RCC 7860 (cell line): ENCODE measurements at regions not wholly inside any gene's neighbourhood (a gene's known extent, or its start where the extent isn't known, plus 50 kb on each side); places are given as distances from the start of the nearest gene placed in this dataset.

ENCODE experiments used
- DNase-seq: peaks from one replicate; pipeline ENCODE4 v3.0.0-alpha.2; 2015; ENCODE audit warnings: low spot score
- FAIRE-seq: peaks from 2 replicates; lab custom pipeline; 2012; peaks lifted over from hg19 to GRCh38; lab: Jason Lieb, UNC

- no peak for FAIRE-seq
- no peak for DNase-seq
Measured at GRCh38 chr5:89380635-89381034, 497.7 kb upstream of the MEF2C start.

DNA sequence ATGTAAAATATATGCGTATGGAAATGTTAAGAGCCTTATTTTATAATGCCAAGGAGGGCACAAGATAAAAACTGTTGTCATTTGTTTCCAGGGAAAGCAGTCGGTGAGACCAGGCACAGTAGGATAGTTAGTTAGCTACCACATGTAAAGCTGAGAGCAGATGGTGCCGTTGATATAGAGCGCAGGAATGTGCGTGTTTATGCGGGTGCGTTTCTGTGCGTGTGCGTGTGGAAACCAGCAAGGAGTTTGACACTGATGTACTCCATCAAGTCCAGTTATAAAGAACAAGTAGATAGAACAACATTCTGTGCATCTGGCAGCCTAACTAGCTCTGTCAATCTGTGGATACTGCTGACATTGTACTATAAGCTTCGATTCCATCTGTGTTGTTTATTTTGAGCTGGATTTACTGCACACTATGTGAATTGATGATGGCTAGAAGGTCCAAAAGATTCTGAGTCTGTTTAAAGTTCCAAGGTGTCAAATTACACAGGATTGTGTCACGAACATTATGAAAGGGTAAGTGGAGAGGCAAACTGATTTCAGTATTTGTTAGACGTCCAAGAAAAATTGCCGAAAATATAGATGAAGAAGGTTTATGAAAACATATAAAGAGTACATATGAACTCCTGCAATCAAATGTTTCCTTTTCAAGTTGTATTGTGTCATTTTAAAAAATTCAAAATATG lies 494.9 kb upstream of the MEF2C start:
- DNase-seq (no peak), FAIRE-seq (no peak)

- DNase-seq: no peak
- FAIRE-seq: no peak
Measured at GRCh38 chr5:89374818-89375521, 492.0 kb upstream of the MEF2C start.

GRCh38 chr5:89374144-89374784 lies 491.3 kb upstream of the MEF2C start:
- no peak for FAIRE-seq
- no peak for DNase-seq

DNA sequence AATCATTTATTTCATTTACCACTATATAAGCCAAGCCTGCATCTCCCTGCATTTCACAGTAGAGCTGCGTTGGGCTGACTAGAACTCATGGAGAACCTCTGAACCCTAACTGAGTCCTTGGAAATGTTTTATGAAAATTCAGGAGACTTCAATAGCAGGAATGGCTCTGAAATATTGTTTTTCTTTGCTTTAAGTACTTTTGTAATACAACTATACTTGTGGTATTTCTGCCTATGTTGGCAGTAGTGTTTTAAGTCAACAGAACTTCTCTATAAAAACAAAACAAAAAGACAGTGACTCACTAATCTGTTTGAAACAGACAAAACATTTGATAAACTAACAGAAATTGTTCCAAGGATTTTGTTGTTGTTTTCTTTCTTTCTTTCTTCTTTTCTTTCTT lies 489.2 kb upstream of the MEF2C start:
- DNase-seq (no peak), FAIRE-seq (no peak)

GRCh38 chr5:89371646-89372045 lies 488.7 kb upstream of the MEF2C start:
- DNase-seq (no peak), FAIRE-seq (no peak)

DNA sequence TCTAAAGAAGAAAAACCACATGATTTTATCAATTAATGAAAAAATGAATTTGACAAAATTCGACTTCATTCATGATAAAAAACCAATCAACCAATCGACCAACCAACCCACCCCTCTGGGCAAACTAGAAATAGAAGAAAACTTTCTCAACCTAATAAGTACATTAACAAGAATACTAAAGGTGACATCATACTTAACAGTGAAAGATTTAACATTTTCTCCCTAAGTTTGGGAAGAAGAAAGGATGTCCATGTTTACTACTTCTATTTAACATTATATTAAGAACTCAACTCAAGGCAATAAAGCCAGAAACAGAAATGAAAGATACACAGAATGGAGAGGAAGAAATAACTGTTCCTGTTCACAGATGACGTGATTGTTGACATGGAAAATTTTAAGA lies 476.1 kb upstream of the MEF2C start:
- FAIRE-seq (no peak), DNase-seq (no peak)

- FAIRE-seq (no peak), DNase-seq (no peak)
Measured at GRCh38 chr5:89353837-89354551, 471.0 kb upstream of the MEF2C start.

DNA sequence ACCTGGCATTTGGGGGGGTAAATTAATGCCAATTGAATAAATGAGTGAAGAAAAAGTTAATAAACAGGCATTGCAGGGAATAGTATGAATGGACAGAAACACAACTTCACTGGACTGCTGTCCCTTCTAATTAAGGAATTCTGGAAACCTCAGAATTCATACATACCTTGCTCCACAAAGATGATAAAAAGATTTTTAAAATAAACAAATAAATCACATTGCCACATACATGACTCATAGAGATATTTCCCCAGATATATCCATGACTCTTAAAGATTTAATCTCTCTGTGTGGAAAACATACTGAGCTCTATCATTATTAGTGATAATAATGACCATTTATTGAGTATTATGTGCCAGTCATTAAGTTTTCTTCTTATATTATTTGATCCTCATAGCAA lies 469.0 kb upstream of the MEF2C start:
- FAIRE-seq: no peak
- DNase-seq: no peak

DNA sequence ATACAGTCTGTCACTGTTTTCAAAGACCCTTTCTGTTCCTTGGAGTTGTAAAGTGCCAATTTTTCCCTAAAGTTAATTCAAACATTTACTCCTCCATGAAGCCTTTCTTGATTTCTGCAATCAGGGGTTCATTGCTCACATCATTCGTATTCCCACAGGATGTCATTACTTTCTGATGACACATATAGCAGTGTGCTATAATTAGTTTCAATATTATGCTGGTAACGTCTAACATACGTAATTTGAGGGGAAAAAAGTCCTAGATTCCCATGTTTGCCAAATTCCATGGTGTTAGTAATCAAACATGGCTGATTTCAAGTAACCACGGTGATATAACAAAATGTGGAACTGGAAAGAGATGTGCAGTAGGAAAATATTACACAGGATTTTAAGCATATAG lies 468.2 kb upstream of the MEF2C start:
- peak; percentile 33 for DNase-seq

GRCh38 chr5:89350684-89351083 lies 467.7 kb upstream of the MEF2C start:
- no peak for FAIRE-seq
- no peak for DNase-seq

More for the DNA sequence above, 468.2 kb upstream of the MEF2C start:
- FAIRE-seq: no peak

DNA sequence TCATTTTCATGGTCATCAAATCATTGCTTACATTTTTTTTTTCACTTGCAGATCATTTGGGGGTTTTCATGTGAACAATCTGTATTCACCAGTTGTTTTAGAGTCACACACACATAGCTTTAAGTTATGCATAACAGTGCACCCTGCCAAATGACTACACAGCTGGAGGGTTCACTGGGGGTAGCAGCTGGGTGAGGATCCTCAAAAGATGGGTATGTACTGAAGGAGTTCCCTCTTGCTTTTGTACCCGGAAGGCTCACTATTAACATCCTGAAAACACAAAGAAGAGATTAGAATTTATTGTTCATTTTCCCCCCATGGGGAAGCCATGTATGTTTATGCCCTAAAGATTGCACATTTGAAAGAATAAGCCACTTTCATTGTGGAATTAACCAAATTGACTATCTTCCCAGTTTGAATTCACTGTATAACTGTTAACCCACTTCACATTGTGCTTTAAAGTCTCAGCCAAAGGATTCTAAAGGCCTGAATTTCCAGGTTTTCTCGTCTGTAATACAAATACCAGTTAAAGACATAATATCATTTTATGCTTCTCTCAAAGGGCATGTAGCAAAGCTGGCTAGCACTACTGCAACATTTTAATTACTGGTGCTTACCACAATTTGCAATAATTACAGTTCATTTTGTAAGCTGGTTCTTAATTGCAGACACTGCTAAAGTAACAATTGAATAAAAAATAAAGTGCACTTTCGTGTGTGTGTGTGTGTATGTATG lies 466.4 kb upstream of the MEF2C start:
- DNase-seq: no peak
- FAIRE-seq: no peak

GRCh38 chr5:89346573-89346972 lies 463.6 kb upstream of the MEF2C start:
- FAIRE-seq (no peak), DNase-seq (no peak)

DNA sequence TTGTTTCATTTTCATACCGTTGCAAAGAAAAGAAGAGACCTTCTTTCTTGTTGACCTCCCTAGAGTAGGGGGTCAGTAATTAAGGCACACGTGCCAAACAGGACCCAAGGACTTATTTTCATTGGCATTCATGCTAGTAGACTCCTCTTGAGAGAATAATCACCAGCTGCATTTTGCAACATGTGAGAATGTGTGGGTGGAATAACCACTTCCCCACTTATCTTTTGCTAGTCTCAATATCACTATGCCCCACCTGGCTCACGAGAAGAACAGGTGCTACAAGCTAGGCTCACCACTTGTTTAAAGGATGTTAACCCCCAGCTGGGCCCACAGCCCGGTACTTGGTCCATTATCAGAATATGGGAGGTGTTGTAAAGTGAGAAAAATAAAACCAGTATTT lies 460.7 kb upstream of the MEF2C start:
- DNase-seq (no peak), FAIRE-seq (no peak)

- FAIRE-seq (no peak), DNase-seq (no peak)
Measured at GRCh38 chr5:89342106-89342876, 459.3 kb upstream of the MEF2C start.

DNA sequence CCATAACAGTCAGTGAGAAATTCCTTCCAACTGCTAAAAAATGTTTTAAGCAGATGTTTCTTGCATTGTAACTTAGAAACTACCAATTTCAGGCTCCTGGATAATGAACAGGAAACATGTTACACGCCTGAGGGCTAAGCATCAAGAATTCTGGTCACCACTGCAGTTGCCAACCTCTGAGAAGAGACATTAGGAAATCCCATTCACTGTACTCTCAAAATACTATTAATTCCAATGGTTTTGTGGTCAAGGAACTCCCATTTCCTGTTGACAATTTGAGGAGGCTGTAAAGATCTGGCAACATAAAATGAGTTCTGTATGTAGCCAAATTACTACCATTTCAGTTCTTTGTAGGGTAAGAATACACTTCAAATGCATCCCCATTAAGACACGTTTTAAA lies 456.0 kb upstream of the MEF2C start:
- DNase-seq (no peak), FAIRE-seq (no peak)

- DNase-seq (no peak), FAIRE-seq (no peak)
Measured at GRCh38 chr5:89336111-89336510, 453.1 kb upstream of the MEF2C start.

DNA sequence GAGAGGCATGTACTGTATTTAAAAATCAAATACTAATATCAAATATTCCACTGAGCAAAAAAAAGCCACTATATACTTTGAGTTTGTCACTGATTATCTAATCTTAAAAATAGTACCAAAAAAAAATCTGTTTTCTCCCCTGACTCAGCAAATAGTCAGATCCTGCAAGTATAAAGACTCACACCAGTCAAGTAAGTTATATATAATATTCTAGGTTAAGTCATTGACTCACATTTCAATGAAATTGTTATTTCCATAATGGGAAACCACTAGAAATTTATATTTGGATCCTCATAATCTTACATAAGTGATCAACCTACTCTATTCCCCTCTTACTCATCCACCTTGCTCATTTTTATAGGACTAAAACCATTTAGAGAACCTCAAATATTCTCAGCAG lies 447.2 kb upstream of the MEF2C start:
- DNase-seq (no peak), FAIRE-seq (no peak)

DNA sequence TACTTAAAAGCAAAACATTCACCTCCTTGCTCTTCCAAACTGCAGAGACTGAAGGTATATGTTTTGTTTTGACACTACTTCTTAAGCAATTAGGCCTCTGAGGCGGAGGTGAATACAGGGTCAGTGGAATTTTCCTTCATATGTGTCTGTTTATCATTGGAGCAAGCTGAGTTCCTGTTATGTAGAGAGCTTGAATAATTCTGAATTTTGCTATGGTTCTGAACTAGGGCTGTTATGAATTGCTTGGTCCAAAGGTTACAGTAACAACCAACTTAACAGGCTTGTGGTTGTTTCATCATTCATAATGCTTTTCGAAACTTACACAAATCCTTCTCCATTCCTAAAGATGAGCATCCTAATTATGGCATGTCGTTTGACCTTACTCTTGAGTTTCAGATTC lies 444.6 kb upstream of the MEF2C start:
- DNase-seq (no peak), FAIRE-seq (no peak)

DNA sequence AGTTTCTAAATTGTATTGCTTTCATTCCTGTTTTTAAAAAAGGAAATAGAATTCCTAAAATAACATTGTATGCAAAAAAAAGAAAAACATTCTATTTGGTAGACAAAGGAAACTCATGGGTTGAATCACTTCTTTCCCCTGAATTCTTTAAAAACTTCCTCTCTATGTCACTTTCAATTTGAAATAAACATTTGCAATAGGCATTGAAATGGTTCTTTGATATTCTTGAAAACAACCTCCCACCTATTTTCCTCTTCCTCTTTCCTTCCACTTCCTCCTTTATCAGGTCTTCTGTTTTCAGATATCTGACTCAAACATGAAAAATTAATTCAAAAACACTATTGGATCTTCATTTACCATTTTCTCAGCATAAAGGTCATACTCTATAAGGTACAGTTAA lies 442.0 kb upstream of the MEF2C start:
- DNase-seq (no peak), FAIRE-seq (no peak)
